HG03025 (cell line): ENCODE measurements at regions not wholly inside any gene's neighbourhood (a gene's known extent, or its start where the extent isn't known, plus 50 kb on each side); places are given as distances from the start of the nearest gene placed in this dataset.

Experiments
- ATAC-seq: cut with Tn5 transposase; IDR thresholded peaks from one replicate; pipeline ENCODE4 v1.9.1; 2021; ENCODE audit warnings: mild to moderate bottlenecking, moderate library complexity; ENCODE audit not compliant: unreplicated experiment, low FRiP score

DNA sequence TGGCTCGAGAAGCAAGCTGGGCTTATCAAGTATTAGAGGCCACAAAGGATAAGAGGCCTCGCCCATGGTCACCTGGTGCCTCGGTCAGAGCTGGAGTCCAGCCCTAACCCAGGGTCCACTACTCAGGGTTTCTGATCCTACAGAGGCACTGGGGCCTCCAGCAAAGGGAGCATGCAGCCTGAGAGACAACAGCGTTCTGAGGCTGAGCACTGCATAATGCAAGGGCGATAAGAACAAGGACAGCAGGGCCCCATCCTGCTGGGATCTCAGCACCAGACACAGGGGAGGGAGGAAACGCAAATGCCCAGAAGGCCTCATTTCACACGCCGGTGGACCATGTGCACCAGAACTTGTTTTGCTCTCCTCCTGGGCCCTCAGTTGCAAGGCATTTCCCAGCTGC is 63.0 kb downstream of the C5orf15 start:
- no peak for ATAC-seq

DNA sequence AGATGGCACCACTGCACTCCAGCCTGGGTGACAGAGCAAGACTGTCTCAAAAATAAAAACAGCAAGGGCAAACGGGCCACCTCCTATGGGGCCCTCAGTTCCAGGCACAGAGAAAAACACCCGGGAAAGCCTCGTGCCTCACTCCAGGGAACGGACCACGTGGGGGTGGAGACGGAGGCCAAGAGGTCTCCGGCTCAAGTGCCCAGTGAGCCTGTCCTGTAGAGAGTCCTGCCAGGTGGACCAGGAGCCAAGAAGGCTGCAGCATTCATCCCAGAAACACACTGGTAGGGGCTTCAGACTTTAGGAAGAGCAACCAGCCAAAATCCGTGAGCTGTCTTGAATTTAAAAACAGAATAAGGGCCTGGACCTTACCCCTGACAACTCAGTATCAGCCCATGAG is 63.8 kb downstream of the C5orf15 start:
- no peak for ATAC-seq

DNA sequence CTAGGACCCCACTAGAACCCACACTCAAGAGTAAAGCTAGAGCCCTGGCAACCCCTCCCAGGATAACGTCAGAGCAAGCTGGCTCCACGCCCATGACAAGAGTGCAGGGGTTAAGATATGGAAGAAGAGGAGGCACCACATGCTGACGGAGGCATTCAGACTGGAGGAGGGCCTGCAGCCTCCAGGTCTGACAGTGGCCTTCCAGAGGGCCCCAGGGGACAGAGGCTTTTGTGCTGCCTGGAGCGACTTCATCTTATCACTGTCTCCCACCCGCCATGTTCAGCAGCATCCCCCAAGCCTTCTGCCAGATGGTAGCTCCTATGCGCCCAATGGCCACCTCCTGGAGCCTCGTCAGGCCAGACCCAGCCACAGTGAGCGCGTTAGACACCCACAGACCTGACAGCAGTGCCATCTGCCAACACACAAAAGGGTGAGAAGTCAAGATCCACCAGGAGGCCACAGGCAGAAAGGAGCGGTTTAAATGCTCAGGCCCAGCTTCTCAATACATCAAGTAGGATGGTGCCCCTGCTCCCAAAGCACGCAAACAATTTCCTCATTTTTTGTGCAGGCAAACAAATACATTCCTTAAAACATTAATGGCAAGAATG is 65.8 kb downstream of the C5orf15 start:
- no peak for ATAC-seq

DNA sequence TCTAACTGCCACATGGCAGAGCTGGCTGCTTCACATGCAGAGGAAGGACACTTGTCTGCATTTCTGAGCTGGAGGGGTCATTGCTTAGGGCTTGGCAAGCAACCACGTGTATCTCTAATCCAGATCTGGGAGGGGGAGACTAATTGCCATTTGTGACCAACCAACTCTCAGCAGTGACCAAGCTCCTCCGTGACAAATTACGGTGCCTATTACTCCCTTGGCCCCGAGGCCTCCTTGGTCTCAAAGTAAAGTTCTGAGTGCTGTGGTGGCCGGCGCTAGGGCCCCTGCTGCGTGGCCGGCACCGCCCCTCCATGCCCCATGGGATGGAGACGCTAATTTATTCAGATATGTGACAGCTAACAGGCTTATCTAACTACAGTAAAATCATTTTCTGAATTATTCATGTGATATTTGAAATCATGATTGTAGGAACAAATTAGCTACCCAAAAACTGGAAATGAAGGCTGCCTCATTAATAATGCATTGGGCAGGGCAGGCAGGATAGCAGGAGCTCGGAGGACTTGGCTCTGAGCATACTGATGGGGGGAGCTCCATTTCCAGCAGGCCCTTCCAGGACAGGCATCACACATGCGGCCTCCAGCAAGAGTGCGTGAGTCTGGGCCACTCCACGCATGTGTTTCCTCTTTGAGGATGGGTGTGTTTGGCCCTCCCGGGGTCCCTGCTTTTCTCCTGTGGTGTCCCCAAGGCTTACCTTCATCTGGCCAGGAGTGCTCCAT is 67.7 kb downstream of the C5orf15 start:
- ATAC-seq: no peak

DNA sequence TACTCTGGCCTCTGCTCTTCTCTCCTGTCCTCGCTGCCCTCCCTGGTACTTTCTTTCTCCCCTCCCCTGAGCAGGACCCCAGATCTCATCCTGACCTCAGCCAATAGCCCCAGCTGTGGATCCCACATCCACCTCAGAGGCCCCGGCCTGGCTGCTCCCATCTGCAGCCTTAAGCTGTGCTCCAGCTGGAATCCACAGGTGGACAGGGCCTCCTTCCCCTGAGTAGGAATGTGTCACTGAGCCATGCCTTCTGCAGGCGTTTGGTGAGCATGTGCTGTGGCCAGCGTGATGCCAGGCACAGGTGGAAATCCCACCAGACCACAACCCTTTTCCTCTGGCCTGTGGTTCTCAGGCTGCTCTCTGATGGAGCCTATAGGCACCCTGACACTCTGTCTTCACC is 68.9 kb downstream of the C5orf15 start:
- no peak for ATAC-seq

DNA sequence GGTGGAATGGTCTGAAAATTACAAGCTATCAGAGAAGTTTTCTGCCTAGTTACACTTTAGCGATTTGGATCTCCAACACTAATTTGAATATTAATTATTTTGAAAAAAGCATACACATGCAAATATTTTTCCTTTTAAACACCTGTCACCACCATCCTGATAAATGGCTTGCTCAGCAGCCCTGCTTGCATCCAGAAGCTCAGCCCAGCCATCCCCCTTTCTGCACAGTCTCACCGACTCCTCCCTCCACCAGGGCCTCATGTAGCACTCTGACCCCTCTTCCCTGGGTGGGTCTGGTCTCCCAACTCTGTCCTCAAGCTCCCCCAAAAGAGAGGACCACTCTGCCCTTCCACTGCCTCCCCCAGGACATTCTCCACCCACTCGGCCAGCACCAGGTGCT is 70.0 kb downstream of the C5orf15 start:
- no peak for ATAC-seq

DNA sequence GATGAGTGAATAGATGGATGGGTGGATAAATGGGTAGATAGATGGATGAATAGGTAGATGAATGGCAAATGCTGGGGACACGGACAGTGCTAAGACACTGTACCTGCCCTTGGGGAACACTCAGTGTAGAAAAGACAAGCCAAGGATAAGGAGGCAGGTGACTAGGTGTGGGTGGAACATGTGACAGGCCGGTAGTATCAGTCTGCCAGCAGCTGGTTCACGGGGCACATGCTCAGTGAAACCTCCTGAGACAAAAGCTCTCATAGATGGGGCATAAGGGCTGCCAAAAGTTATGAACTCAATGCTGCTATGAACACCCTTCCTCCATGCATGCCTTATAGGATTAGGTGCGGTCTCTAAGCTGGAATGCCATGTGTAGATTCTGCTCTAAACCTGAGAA is 71.0 kb downstream of the C5orf15 start:
- ATAC-seq: no peak

DNA sequence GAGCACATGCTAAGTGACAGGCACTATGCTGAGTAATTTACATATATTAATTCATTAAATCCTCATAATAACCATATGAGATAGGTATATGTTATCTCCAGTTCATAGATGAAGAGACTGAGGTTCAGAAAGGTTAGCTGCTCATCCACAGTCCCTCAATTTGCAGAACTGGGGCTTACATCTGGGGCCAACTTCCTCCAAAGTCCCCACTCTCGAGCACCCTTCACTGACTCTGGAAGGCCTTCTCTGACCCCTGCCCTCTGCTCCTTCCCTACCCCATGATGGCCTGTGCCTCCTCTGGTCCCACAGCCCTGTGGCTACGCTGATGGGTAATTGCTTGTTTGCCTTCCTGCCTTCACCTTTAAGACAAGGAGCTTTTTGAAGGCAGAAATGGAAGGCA is 71.6 kb downstream of the C5orf15 start:
- ATAC-seq: no peak

DNA sequence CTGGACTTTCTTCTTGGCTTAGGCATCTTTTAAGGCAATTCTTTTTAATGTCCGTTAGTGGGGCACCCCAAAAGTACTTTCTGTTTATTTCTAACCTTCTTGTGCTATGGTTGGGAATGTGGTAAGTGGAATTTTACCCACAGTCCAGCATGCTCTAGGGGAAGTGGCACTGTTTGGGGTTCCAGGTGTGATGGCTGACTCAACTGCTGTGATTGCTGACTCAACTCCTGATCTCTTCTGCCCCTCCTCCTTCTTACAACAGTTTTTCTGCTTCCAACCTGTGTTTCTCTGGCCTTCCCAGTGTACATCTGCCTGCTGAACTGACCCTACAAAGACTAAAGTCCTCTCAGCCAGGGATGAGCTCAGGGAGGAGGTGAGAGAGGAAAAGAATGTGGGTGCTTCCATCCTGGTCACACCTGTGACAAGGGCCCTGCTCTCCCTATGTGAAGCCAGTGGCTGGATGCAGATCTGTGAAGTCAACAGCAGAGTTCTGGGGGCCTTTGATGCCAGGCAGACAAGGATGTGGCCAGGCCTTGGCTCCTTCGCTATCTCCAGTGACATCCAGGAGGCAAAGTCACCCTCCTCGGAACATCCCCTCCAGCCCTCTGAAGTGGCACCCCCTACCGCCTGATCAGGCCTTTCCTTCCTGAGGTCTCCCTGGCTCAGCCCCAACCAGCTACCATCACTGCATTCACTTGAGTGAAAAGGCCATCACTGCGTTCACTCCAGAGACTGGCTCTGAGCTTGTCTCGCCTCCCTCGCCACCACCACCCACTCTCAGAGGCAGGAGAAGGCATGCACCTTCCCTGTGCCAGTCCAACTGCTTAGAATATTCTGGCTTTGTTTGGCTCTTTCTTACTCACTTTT is 72.2 kb downstream of the C5orf15 start:
- ATAC-seq: no peak

DNA sequence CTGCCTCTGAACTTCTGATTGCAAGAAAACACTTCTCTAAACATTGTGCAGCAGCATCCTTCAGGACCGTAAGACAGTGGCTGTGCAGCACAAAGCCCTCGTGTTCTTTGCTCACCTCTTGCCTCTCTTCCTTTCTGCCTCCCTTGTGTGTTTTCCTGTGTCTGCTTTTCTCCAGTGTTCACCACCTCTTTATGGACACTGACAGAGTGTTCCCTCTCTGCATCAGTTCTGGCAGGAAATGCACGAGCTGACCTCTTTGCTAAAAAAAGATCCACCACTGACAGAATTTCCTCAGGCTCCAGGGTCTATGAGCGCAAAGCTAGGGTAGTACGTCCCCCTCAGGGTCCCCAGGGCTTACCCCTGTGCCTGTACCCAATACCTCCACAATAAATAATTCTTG is 74.3 kb downstream of the C5orf15 start:
- no peak for ATAC-seq

DNA sequence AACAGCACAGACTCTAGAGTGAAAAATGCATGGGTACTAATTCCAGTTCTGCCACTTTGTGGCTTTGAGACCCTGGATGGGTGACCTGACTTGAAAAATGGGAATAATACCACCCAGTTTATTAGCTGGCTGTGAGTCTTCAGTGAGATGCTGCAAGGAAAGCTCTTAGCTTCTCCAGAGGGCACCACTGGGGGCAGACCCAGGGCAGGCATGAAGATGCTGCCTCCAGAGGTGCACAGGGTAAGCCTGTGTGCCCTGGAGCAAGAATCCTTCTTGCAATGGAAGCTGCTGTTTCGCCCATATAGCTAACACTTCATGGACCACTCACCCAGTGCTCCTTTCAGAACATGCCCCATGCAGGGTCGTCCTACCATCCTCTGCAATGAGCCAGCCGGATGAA is 75.7 kb downstream of the C5orf15 start:
- no peak for ATAC-seq

DNA sequence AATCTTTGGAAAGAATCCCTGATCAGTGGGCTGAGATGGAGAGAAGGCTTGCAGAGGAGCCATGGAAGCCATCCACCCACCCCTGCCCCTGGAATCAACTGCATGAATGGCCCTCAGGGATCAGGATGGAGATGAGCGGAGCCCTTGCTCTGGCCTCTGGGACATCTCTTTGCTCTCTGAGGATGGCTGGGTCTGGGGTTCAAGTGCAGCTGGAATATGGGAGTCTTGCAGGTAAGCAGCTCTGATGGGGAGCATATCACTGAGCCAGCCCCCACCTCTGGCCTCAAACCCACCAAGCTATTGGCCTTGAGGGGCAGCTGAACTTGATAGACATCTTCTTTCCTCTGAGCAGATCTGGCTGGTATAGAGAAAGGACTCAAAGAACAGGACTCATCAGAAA is 76.1 kb downstream of the C5orf15 start:
- ATAC-seq: no peak

DNA sequence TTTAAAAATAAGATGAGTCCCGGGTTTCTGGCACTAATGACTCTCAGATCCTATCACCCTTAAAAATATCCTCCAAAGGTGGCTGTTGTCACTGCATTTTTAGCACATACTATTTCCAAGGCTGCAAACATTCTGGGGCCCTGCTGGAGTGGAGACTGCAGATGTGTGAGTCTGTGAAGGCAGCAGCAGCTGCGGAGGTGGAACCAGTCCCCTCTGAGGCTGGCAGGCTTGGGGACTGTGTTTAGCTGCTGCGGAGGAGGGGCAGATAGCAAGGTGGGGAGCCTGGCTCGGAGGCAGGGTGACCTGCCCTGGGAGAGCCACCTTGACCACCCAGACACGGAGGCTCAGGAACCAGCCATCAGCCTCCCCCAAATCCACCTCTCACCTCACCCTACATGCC is 77.0 kb downstream of the C5orf15 start:
- ATAC-seq: no peak

DNA sequence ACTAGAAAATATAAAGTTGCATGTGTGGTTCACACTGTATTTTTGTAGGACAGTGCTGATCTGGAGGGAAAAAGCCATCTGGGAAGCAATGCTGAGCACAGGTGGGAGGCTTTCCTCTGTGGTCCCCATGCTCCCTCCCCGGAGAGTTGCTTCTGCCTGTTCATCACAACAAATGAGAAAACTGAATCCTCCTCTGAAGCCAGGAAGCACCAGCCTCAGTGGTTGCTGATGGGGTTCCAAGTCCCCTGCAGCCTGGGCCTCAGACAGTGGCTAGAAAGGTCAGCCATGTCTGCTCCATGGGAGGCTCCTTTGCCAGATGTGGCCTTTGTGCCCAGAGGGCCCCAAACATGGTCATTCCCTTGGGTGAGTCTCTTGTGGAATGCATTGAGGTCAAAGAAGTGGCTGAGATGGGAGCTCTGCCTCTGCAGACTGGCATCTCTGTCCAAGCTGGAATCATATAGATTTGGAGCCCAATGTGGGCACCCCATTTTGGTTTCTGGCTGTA is 77.6 kb downstream of the C5orf15 start:
- no peak for ATAC-seq

DNA sequence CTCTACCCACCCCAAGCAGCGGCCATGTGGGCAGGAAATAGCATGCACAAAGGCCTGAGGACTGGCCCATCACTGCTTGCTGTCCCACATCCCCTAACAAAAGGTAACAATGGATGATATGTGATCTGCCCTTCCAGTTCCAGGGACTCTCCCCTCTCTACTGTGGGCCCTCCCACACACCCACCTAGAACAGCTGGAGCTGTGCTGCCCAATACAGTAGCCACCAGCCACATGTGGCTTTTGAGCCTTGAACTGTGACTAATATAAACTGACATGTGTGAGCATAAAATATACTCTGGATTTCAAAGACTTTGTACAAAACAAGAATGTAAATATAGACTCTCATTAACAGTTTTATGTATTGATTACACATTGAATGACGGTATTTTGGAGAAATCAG is 78.1 kb downstream of the C5orf15 start:
- ATAC-seq: no peak

DNA sequence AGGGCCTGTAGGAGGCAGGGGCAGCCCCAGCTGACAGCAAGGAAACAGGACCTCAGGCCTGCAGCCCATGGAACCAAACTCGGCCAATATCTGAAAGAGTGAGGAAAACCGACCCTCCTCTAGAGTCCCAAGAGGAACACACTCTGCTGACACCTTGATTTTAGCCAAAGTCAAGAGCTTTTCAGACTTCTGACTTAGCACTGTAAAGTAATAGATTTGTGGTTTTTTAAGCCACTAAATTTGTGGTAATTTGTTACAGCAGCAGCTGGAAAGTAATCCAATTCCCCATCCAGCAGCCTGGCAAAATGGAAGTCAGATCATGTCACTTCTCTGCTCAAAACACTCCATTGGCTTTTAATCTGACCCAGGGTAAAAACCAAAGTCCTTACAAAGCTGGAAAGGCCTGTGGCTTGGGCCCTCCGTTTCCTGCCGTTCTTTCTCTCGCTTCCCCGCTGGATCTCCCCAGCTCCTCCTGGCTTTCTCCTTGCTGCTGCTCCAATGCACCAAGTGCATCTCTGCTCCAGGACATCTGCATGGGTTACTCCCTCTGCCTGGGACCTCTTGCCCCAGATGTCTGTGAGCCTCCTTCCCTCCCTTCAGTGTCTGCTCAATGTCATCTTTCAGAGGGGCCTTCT is 79.0 kb downstream of the C5orf15 start:
- ATAC-seq: no peak

DNA sequence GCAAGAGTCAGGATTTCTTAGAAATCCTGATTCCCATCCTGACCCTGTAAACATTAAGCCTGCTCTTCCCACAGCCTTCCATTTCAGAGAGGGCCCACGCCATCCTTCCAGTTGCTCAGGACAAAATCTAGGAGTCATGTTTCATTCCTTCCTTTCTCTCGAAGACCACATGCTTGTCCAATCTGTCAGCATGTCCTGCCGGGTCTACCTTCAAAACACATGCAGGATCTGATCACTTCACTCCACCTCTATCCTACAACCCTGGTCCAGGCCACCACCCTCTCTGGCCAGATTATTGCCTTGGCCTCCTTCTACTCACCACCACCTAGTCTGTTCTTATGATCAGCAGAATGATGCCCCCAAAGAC is 79.8 kb downstream of the C5orf15 start:
- ATAC-seq: no peak

DNA sequence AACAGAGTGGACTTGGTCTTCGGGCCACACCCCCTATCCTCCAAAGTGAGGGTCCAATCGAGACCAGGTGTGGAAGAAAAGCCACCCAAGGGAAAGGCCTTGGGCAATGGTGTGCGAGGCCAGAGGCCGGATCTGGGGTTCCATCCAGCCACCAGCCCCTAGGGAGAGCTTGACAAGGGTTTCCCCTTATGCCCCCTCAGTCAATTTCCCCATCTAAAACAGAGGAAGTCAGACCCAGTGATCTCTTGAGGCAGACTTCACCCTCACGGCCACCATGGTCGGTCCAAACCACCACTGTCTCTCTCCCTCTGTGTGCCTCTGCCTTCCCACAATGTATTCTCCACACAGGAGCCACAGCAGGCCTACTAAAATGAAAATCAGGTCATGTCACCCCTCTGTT is 82.9 kb downstream of the C5orf15 start:
- ATAC-seq: no peak

DNA sequence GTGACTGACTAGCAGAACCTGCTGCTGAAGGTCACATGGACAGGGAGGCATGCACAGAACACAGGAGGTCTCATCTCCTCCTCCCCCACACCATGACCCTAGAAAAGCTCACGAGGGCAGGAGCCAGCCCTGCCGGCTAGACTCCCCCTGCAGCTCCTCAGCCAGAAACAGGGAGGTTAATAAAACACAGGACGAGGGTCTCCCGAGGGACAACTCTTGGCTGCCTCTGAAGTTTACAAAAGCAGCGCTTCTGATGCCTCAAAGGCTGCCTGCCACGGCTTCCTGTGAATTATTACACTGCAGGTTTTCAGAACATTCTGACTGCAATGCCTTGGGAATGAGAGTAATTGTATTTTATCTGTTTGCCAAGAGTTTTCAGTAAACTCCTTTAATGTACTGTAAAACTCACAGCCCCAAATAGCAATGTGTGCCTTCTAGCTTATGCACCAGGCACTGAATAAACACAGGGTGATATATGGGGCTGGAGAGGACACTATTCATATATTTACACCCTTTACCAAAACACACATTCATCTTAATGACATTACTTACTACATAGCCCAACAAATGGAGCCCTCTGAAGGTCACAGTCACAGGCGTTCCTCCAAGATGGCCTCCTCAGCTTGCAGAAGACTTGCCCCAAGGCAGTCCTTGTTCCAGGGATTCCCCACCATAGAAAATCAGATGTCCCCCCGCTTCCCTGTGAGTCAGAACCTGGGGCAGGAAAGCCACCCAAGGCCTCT is 83.7 kb downstream of the C5orf15 start:
- ATAC-seq: no peak

DNA sequence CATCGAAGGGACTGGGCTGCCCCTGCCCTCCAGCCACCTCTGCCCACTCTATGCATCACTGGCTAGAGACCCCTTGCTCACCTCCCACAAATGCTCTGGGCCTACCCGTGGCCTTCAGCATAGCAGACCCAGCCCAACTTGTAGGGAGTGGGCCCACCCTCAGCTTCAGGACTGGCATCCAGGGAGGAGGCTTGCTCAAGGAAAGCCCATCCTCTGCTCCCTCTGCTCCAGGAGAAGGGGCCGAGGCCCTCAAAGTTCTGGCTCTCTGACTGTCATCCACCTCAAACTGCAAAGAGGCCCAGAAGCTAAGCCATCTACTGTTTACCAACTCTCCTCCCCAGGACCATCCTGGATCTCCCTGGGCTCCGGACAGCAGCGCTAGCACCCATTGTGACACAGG is 84.5 kb downstream of the C5orf15 start:
- no peak for ATAC-seq
